Gastrocnemius medialis (tissue), 4 donors: ENCODE measurements at regions not wholly inside any gene's neighbourhood (a gene's known extent, or its start where the extent isn't known, plus 50 kb on each side); places are given as distances from the start of the nearest gene placed in this dataset.

Experiments
- CTCF ChIP-seq, 5 experiments: fragments of 450-650 bp in 3 of 5; fragments of 200-600 bp in 2 of 5; sonication (generic) in 2 of 5; IDR thresholded peaks in 4 of 5; conservative IDR thresholded peaks in 1 of 5; 1 replicate in 4 of 5; 2 replicates in 1 of 5; pipeline ENCODE4 v1.5.1; 2016 to 2019; ENCODE audit warnings: antibody characterized with exemption in 5 of 5, mild to moderate bottlenecking in 3 of 5, moderate library complexity in 3 of 5
- POLR2A ChIP-seq, 2 donors: fragments of 450-650 bp; IDR thresholded peaks; one replicate each; pipeline ENCODE4 v1.6.1; 2017; ENCODE audit warnings: antibody characterized with exemption in 2 of 2, mild to moderate bottlenecking in 2 of 2, moderate library complexity in 2 of 2

DNA sequence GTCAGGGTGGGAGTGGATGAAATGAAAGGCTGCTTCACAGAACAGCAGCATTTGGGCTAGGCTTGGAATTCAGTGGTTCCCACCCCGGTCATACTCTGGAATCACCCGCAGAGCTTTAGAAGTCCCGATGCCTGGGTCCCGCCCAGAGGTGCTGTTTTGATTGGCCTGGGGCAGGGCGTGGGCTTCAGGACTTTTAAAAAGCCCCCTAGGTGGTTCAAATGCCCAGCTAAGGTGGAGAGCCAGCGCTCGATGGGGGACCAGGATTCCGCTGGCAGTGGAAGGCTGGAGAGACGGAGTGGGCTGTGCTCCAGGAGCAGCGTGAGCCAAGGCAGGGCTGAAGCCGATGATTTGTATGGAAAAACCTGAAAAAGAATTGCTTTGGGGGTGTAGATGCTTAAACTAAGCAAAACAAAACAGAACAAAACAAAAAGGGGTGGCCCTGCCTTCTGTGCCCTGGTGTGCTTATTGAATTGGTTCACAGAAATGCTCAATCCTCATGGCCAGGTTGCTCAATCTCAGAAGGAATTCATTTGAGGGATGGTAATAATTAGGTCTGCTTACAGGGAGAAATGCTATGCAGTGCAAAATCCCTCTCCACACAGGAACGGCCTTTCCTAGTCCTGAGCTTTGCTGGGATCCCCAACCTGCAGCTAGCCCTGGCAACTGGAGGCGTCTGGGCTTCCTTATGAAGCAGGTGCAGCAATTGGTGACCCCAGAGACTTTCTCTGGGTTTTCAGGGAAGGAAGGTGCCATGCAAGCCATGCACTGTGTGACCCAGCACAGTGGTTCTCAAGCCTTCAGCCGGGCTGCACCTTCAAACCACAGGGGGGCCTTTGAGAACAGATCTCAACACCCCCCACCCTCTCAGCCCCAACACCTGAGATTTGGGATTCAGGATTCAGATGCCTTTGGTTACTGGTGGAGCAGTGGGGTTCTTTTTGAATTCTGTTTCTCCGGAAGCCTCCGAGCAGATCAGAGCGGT lies 174.0 kb upstream of the ZNF618 start:
- no peak for TF ChIP-seq CTCF (IDR thresholded peaks at IDR 0.05 in 4 of 5, conservative IDR thresholded peaks at IDR 0.05 in 1 of 5)
- TF ChIP-seq POLR2A (IDR thresholded peaks at IDR 0.05), result no peak
